Right forelimb (tissue), 1 donor: ENCODE measurements at regions not wholly inside any gene's neighbourhood (a gene's known extent, or its start where the extent isn't known, plus 50 kb on each side); places are given as distances from the start of the nearest gene placed in this dataset.
"Not testable (repeated sequence)": the region's sequence is repeated elsewhere in the genome, so short reads cannot be mapped to it uniquely, and the experiment has no call there.

Source experiments
- DNase-seq: peaks from one replicate; pipeline ENCODE4 v3.0.0-alpha.2; 2018

DNA sequence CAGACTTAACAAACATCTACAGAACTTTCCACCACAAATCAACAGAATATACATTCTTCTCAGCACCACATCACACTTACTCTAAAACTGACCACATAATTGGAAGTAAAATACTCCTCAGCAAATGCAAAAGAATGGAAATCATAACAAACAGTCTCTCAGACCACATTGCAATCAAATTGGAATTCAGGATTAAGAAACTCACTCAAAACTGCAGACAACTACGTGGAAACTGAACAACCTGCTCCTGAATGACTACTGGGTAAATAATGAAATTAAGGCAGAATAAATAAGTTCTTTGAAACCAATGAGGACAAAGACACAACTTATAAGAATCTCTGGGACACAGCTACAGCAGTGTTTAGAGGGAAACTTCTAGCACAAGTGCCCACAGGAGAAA, 292.7 kb downstream of the RND3 start:
- DNase-seq = not testable (repeated sequence)

DNA sequence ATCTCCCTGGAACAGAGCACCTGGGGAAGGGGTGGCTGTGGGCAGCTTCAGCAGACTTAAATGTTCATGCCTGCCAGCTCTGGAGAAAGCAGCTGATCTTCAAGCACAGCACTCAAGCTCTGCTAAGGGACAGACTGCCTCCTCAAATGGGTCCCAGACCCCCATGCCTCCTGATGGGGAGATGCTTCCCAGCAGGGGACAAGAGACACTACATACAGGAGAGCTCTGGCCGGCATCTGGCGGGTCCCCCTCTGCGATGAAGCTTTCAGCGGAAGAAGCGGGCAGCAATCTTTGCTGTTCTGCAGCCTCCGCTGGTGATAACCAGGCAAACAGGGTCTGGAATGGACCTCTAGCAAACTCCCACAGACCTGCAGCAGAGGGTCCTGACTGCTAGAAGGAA, 294.8 kb downstream of the RND3 start:
- DNase-seq = no peak

DNA sequence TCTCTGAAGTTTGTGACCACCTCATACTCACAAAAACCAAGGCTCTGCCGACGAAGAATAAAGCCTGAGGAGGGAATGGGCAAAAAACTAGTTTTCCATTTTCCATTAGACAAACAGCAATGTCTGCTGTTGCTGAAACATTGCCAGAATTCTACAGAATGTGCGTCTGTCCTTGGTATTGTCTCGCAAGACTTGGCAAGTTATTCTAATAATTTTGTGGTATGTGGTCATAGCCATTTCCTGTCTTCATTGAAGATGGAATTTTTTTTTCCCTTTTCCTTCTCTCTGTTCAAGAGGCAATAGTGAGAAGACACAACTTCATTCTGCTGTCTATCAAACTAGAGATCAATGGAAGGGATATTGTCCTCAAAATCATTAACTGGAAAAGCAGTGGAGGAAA, 296.1 kb downstream of the RND3 start:
- no peak for DNase-seq

DNA sequence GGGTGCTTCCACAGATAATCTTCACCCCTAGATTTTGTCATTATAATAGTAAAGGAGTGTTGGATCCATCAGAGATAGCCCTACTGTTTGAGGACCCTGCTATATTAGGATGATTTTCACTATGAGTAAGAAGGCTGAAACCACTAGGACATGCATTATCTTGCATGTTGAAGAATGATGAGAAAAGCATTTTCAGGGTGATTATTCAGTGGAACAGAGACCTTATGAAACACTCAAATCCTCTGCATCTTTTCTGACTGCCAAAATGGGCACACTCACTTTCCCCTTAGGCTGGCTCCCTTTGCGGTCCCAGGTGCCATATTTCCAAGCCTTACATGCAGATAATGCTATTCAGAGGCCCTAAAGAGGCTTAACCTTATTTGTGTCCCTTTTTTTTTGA, 296.9 kb downstream of the RND3 start:
- no peak for DNase-seq

DNA sequence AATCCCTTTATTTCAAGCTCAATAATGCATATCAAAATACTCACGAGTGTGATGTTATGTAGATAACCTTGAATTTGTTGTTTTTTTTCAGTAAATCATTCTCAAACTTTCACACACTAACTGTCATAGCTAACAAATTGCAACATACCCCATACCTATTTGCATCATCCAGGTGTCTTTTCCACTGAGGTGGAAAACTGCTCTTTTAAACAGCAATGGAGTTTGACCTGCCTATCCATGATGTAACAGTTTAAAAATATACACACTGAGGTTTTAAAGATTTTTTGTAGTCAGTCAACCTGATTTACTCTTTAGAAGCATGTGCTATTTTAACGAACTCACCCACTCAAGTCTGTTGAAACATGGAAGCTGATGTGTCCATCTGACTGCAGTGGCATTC, 298.7 kb downstream of the RND3 start:
- DNase-seq = no peak

DNA sequence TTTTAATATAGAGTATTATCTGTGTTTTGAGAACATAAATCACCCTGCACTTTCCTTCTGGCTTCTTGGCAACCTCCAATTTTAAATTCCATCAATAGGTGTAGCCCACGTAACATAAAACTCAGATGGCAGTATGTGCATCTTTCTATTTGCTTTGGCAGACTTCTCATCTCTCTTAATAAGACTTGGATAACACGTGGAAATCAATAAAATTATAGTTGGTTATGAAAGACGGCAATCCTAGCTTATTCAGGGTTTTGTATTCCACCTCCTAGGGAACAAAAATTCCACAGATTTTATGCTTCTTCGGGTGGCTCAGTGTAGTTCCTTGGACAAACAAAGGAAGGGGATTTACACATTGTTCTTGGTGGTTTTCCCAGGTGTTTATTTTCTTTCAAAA, 299.3 kb downstream of the RND3 start:
- DNase-seq = no peak

DNA sequence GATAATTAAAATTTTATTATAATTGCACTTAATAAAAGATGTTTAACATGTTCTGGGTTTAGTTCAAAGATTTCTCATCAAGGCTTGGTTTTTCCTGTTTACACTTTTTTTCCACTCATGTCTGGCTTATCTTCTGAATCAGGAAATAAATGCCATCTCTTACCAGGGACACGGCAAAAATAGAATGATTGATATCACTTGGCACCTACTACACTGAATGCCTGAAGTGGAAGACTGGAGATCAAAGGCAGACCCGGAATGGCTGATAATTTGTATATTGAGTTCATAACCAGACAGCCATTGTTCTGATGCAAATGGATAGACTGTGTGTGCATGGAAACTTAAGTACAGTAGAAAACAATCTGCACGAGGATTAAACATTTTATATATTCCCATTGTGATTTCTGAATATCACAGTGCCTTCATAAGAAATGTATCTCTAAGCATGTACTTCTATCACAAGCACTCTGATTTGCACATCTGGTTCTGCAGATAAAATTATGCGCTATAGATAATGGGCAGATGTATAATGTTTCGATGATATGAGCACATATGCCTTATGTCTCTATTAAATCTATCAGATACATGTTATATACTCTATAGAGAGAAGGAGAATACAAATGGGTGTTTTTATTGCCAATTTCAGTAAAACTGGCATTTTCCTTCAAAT, 304.8 kb downstream of the RND3 start:
- DNase-seq = no peak

DNA sequence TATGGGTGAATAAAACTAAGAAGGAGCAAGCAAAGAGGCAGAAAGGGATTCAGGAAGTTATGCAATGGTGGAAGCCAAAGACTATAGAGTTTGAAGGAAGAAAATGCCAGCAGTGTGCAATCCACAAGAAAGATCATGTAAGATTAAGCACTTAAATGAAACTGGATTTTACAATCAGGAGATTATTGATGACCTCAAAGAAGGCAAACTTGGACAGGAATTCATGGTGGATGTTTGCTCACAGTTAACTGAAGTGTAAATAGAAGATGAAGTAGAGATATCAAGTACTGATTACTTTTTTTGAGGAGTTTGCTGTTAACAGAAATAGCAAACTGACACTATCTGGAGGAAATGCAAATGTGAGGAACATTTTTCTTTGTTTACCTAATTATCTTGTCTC, 308.9 kb downstream of the RND3 start:
- DNase-seq = no peak

DNA sequence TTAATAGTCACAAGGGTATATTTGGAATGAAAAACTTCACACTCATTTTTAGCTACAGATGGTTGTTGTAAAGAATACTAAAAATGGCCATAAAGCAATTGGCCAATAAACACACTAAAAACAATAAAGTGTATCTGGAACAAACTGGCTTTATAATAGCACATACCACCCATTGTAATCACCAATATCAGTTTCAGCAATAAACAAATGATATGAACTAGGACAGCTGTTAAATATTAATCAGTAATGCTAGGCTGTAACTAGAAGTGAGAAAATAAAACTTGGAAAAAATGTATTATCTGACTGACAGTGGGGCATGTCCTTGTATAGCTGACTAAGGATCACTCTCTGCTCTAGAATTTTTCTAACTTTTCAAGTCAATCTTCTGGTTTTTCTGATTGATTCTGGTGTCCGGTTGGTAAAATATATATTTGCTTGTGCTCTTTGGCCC, 312.5 kb downstream of the RND3 start:
- no peak for DNase-seq

DNA sequence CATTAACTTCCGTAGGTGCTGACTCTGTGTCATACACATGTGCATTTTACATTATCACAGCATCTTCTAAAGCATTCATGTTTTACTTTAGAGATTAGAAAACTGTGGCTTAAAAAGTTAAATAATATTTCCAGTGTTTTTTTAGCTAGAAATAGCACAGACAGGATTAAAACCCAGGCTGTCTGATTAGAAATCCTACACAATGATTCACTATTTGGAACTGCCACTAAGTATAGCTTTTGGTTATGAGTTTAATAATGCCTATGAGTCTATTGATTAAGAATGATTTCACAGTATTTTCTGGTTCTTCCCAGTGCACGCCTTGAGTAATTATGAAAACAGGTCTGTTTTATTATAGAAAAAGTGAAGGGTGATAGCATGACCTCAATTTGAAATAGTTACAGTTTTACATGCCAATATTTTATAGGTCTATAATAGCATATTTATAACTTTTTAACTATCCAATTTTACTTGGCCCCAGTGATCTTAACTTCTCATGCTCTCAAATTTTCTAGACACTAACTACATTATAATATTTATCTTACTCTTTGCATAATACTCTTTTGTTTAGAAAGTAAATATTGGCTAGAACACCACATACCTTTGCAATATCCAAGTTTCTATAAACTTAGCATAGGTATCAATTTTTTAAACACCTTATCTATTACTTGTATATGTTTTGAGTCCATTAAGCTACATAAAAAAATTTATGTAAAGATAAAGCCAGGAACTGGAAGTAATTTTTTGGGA, 313.2 kb downstream of the RND3 start:
- DNase-seq = no peak

DNA sequence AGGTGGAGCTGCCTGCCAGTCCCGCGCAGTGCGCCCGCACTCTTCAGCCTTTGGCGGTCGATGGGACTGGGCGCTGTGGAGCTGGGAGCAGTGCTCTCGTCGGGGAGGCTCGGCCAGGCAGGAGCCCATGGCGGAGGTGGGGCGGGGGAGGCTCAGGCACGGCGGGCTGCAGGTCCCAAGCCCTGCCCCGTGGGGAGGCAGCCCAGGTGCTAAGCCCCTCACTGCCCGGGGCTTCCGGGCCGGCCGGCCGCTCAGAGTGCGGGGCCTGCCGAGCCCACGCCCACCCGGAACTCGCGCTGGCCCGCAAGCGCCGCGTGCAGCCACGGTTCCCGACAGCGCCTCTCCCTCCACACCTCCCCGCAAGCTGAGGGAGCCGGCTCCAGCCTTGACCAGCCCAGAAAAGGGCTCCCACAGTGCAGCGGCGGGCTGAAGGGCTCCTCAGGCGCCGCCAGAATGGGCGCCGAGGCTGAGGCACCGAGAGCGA, 316.4 kb downstream of the RND3 start:
- DNase-seq = no peak

DNA sequence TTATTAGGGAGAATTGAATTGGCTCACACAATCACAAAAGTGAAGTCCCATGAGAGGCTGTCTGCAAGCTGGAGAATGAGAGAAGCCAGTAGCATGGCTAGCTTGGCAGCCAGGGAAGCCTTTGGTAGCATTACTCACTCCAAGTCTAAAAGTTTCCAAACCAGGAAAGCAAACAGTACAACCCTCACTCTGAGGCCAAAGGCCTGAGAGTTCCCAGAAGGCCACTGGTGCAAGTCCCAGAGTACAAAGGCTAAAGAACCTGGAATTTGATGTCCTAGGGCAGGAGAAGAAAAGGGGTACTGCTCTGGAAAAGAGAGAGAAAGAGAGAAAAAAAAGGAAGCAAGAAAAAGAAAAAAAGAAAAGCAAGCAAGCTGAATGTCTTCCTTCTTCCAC, 318.2 kb downstream of the RND3 start:
- no peak for DNase-seq

DNA sequence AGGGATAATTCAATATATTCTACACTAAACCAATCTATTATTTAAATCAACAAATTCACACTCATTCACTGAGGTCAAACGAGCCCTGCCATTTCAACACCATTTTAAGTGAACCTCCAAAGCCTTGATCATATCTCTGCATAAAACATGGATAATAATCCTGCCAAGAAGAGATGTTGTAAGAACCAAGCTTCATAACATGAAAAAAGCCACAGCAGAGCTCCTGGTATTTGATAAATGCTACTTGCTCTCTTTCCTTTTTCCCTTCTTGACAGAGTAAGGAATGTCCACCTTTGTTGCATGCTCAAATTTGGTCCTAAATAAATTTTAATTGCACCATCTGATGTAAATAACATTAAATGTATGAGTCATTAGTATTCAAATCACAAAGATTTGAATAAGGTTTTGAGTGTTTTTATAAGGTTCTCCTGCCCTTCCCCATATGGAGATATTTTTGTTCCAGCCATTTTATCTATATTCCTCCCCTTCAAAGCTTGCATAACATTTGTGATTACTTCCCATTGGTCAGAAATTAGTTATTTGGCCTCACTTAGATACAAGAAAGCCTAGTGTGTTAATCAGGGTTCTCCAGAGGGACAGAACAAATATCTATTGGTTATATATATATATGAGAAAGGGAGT, 318.8 kb downstream of the RND3 start:
- DNase-seq = no peak

DNA sequence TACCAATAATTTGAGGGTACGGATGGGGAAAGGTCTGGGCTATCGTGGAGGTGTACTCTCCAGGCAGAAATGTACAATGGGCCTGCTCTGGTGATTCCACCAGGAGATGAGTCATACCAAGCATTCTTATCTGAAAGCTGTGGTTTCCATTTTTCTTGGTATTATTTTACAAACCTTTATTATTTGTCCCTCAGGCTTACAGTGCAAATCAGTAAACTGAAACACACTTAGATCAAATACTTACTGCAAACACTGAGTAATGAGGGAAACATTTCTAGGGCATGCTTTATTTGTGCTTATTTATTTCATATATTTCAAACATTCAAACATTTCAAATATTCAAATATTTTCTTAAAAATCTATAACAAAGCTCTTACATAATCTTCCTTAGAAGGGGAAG, 319.8 kb downstream of the RND3 start:
- DNase-seq = no peak

DNA sequence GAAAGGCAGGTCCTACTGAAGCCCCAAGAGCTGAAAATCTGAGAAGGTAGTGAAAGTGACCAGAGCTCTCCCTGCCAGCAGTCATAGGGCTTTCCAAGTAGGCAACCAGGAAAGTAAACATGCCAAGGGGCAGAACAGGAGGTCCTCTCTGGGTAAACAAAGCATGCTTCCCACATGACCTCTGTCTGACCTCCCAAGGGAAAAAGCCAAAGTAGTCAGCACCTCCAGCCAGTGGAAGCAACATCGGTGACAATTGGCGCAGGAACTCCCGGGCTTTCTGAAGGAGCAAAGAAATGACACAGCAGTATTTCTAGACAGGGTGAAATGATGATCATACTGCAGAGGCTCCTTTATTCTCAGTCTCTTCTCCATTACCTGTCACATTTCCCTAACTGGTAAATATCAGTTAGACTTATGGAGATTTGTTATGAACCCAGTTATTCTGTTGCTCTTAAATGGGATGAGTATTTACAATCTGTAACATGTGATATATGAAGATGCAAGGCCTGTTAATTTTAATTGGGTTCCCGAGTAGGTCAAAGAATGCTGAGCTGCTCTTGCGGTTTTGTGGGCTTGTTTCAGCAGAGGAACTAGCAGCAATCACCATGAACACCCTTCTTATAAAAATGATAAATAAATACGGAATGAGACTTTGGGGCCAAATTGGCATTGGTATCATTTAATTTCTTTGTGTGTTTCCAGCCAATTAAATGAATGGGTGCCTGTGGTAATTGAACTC, 321.0 kb downstream of the RND3 start:
- DNase-seq = no peak

DNA sequence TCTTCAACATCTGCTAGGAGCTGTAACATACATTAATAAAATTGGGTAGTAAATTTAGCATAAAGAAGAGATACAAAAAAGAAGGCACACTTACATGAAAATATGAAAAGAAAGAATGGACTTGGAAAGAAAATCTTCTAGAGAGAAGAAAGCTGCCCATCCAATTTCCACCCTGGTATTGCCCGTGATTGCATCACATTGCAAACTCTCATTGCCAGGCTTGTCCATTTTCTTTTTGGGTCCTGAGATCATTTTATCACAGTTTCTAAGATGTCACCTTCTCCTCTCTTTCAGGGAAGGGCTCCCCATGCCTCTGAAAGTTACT, 321.5 kb downstream of the RND3 start:
- no peak for DNase-seq

DNA sequence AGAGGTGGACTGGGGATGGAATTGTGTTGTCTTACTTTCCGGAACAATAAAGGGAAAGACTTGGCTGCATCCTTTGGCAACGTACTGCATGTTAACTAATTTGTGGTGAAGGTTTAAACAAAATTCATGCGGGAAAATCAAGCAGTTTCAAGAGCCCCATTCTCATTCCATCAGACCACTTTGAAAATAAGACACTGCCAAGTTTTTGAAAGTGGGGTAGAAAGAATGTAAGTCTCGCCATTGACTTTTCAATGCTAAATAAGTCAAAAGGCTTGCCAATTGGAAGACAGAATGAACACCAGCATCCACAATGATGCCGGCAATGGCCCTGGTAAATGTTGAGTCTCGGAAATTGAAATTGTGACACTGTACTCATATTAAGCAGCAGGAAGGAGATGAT, 322.0 kb downstream of the RND3 start:
- DNase-seq = no peak

DNA sequence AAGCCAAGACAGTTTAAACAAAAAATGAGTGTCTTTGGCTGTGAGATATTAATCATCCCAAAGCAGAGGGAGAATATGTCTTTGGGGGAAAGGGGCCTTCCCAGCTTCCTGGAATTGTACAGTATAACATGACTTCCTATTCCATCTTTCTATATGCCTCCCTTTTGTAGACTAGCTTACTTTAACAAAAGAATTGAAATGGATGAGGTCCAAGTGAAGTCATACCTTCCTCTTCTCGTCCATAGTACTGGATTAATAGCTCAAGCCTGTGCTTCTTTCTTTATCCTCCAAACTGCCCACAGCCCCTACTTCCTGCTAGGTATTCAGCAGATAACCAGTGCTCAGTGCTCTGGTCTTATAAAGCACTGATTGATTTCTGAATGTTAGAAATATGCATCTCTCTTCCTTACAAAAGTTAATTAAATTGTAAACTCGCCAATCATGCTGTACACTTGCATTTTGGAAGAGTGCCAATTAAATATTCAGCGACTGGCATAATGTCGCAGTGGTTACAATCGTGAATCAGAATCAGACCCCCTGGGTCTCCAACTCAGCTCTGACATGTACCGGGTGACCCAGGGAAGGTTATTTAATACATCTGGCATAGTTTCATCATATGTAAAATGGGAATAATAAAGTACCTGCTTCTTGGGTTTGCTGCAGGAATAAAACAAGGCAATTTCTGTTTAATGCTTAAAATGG, 325.1 kb downstream of the RND3 start:
- DNase-seq = no peak

DNA sequence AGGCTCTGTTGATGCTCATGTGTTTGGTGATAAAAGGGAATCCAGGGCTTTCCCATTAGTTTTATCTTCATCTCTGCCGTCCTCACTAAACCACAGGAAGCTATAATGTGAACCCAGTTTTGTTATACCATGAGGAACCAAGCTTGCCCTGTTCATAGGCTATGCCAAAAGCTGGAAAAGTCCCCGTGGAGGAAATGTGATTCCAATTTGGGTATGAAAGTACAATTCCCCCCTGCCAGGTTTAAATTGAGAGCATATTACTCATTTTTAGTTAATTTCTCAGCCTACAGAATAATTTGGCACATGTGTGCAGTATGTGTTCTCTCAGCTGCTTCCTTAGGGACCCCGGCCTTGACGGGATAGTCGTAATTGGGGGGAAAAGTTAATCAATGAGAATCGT, 327.4 kb downstream of the RND3 start:
- no peak for DNase-seq

DNA sequence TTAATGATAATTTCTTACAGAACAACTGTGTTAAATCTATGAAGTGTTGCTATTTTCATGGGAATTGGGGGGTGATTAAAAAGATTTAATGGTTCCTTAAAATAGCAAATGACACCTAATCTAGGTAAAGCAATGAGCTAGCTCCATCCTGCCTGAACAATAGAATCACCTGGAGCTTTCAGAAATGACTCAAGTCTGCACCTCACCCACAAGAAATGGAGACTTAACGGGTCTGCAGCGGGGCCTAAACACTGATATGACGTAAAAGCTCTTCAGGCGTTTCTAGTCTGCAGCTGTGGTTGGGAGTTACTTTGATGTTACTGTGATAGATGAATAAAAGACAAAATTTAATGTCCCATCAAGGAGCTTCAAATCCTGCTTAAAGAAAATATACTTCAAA, 328.2 kb downstream of the RND3 start:
- DNase-seq = no peak

DNA sequence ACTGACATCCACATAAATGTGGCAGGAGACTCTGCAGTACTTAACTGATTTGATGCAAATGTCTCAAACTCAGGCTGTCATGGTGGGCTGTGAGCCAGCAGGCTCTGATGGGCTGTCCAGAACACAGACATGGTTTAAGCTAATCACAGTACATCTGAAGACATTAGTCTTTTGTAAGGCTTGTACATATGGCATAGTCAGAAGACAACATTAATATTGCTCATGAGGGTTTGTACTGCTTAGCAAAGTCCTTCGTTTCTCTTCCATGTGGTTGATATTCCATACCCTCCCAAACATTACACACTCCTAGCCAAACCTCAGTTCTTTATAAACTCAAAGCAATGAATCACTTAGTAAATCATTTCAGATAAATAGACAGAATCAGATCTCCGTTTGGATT, 330.6 kb downstream of the RND3 start:
- DNase-seq = no peak

DNA sequence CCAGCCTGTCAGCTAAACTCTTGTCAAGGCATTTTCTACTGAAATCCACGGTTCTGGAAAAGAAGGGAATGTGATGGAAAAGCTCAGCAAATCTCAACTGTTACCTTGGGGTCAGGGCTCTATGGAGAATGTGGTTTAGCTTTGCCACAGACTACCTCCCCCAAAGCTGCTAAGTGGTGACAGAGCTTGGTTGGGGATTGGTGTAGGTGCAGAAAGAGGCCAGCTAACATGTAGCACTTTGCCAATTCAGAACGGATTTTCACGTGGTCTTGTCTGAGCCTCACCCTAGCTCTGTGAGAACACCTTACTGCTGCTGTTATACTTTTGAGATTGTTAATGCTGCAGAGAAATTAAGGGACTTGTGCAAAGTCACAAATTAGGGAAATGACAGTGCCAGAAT, 331.1 kb downstream of the RND3 start:
- DNase-seq = no peak

DNA sequence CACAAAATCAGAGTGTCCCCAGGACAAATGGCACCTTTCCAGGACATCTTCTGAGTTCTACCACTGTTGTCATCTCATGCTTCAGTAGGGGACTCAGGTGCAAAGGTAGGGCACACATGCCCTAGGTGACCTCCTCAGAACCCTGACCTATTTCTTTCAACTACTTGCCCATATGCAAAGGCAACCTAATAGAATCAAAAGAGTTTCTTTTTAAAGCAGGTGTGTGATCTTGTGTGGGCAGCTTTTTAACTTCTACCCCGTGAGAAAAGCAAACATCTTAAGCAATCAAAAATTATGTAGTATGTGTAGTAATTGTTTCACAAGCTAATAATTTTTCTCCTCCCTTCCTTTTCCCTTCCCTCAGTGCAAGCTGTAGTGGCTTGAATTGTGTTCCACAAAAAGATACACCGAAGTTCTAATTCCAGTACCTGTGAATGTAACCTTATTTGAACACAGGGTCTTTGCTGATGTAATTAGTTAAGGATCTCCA, 333.1 kb downstream of the RND3 start:
- DNase-seq = no peak
